H1 (cell line): ENCODE measurements at regions not wholly inside any gene's neighbourhood (a gene's known extent, or its start where the extent isn't known, plus 50 kb on each side); places are given as distances from the start of the nearest gene placed in this dataset.

Source experiments
- CTCF ChIA-PET: fragments of 300-600 bp; sonication (Branson Sonifier 250); formaldehyde crosslinking; loops from one replicate; lab custom pipeline; 2021; ENCODE audit not compliant: partially characterized antibody; lab: Charles Lee
- POLR2A ChIA-PET: fragments of 300-600 bp; sonication (Branson Sonifier 250); formaldehyde crosslinking; loops from one replicate; lab custom pipeline; 2021; ENCODE audit warnings: inconsistent platforms; ENCODE audit not compliant: partially characterized antibody; lab: Charles Lee
- DNase-seq, 2 experiments: peaks; one replicate each; pipeline versions ENCODE4 v3.0.0 to v3.0.0-alpha.2; 2010 to 2022; ENCODE audit warnings: low spot score in 2 of 2, low read depth in 1 of 2, mixed read lengths in 1 of 2
- FAIRE-seq: peaks from 2 replicates; lab custom pipeline; 2011; peaks lifted over from hg19 to GRCh38; lab: Jason Lieb, UNC
- H2AFZ ChIP-seq: 2 replicates; pipeline ENCODE4 v1.8.1; 2012; ENCODE audit warnings: low read length, inconsistent platforms
- H2AK5ac ChIP-seq: 2 replicates; pipeline ENCODE4 v1.6.1; 2013; ENCODE audit warnings: low read depth, low read length
- H2BK120ac ChIP-seq: replicated peaks from 2 replicates; pipeline ENCODE3; 2013; ENCODE audit warnings: low read depth, low read length, inconsistent platforms
- H2BK12ac ChIP-seq: 2 replicates; pipeline ENCODE4 v1.6.1; 2013; ENCODE audit warnings: low read depth, low read length
- H2BK15ac ChIP-seq: 2 replicates; pipeline ENCODE4 v1.6.1; 2013; ENCODE audit warnings: low read length
- H2BK20ac ChIP-seq: 2 replicates; pipeline ENCODE4 v1.6.1; 2013; ENCODE audit warnings: low read length
- H2BK5ac ChIP-seq: 2 replicates; pipeline ENCODE4 v1.6.1; 2013; ENCODE audit warnings: low read depth, low read length
- H3K14ac ChIP-seq: 2 replicates; pipeline ENCODE4 v1.6.1; 2013; ENCODE audit warnings: inconsistent platforms; ENCODE audit not compliant: insufficient read length
- H3K18ac ChIP-seq: 2 replicates; pipeline ENCODE4 v1.6.1; 2013; ENCODE audit warnings: low read length; ENCODE audit errors: extremely low read depth
- H3K23ac ChIP-seq: 2 replicates; pipeline ENCODE4 v1.6.1; 2013; ENCODE audit warnings: inconsistent platforms; ENCODE audit not compliant: insufficient read length
- H3K23me2 ChIP-seq: 2 replicates; pipeline ENCODE4 v1.6.1; 2013; ENCODE audit warnings: low read depth, low read length
- H3K27ac ChIP-seq: 2 replicates; pipeline ENCODE4 v1.6.1; 2011; ENCODE audit warnings: low read depth, low read length, inconsistent platforms
- H3K27me3 ChIP-seq, 4 experiments: replicated peaks in 1 of 4; 1 replicate in 1 of 4; 2 replicates in 3 of 4; pipeline versions ENCODE4 v1.6.1 to v1.8.1; 2011 to 2013; ENCODE audit warnings: low read length in 3 of 4, mild to moderate bottlenecking in 3 of 4, inconsistent platforms in 2 of 4, mixed read lengths in 2 of 4, moderate library complexity in 1 of 4; ENCODE audit not compliant: control insufficient read depth in 3 of 4, insufficient read depth in 3 of 4; ENCODE audit errors: extremely low read depth in 1 of 4
- H3K36me3 ChIP-seq, 4 experiments: 2 replicates each; pipeline versions ENCODE4 v1.6.1 to v1.8.1; 2011 to 2013; ENCODE audit warnings: mild to moderate bottlenecking in 4 of 4, low read length in 3 of 4, moderate library complexity in 2 of 4, control low read depth in 1 of 4, inconsistent platforms in 1 of 4; ENCODE audit not compliant: insufficient read depth in 4 of 4, control insufficient read depth in 2 of 4
- H3K4ac ChIP-seq: replicated peaks from 2 replicates; pipeline ENCODE3; 2013; ENCODE audit warnings: low read length, low read depth, mixed read lengths, inconsistent platforms; ENCODE audit not compliant: insufficient read length
- H3K4me1 ChIP-seq, 4 experiments: replicated peaks in 1 of 4; 1 replicate in 1 of 4; 2 replicates in 3 of 4; pipeline versions ENCODE4 v1.6.1 to v1.8.1; 2011 to 2013; ENCODE audit warnings: low read length in 3 of 4, inconsistent platforms in 2 of 4, mixed read lengths in 1 of 4; ENCODE audit not compliant: insufficient read depth in 4 of 4, control insufficient read depth in 3 of 4
- H3K4me2 ChIP-seq, 2 experiments: 2 replicates each; pipeline versions ENCODE4 v1.6.1 to v1.8.1; 2011 to 2013; ENCODE audit warnings: low read depth in 2 of 2, low read length in 2 of 2, control low read depth in 1 of 2, inconsistent platforms in 1 of 2, mild to moderate bottlenecking in 1 of 2; ENCODE audit not compliant: insufficient read depth in 1 of 2
- H3K4me3 ChIP-seq, 4 experiments: fragments of 200-600, 300-600 bp in 1 of 4; sonication (generic), shearing (Covaris generic), sonication (Bioruptor Twin) in 1 of 4; 2 replicates each; pipeline versions ENCODE4 v1.5.1 to v1.8.1; 2011 to 2016; ENCODE audit warnings: low read length in 4 of 4, low read depth in 3 of 4, control low read depth in 2 of 4, inconsistent platforms in 2 of 4, mild to moderate bottlenecking in 2 of 4, mixed read lengths in 1 of 4, moderate library complexity in 1 of 4; ENCODE audit not compliant: insufficient read depth in 2 of 4; ENCODE audit errors: extremely low read depth in 1 of 4
- H3K56ac ChIP-seq: replicated peaks from 2 replicates; pipeline ENCODE3; 2013; ENCODE audit warnings: low read depth, mild to moderate bottlenecking, mixed read lengths, low read length, inconsistent platforms; ENCODE audit not compliant: insufficient read length
- H3K79me1 ChIP-seq: 2 replicates; pipeline ENCODE4 v1.6.1; 2013; ENCODE audit warnings: low read depth, low read length, control low read depth
- H3K79me2 ChIP-seq, 2 experiments: 2 replicates each; pipeline versions ENCODE4 v1.6.1 to v1.8.1; 2012 to 2013; ENCODE audit warnings: low read length in 2 of 2, mild to moderate bottlenecking in 2 of 2, inconsistent platforms in 1 of 2; ENCODE audit not compliant: insufficient read depth in 2 of 2, control insufficient read depth in 1 of 2
- H3K9ac ChIP-seq, 4 experiments: replicated peaks in 1 of 4; 1 replicate in 1 of 4; 2 replicates in 3 of 4; pipeline versions ENCODE4 v1.6.1 to v1.8.1; 2011 to 2013; ENCODE audit warnings: low read depth in 3 of 4, low read length in 3 of 4, control low read depth in 2 of 4, mild to moderate bottlenecking in 2 of 4, moderate library complexity in 2 of 4, inconsistent platforms in 1 of 4; ENCODE audit errors: extremely low read depth in 1 of 4
- H3K9me3 ChIP-seq, 2 experiments: 2 replicates each; pipeline versions ENCODE4 v1.6.1 to v1.8.1; 2012 to 2013; ENCODE audit warnings: mild to moderate bottlenecking in 2 of 2, moderate library complexity in 2 of 2, control low read depth in 1 of 2, inconsistent platforms in 1 of 2, low read depth in 1 of 2, low read length in 1 of 2, mixed read lengths in 1 of 2; ENCODE audit not compliant: insufficient read depth in 2 of 2
- H4K20me1 ChIP-seq, 2 experiments: replicated peaks in 1 of 2; 2 replicates each; pipeline versions ENCODE3 to v1.8.1; 2011 to 2013; ENCODE audit warnings: inconsistent platforms in 2 of 2, low read length in 2 of 2, mild to moderate bottlenecking in 1 of 2; ENCODE audit not compliant: insufficient read depth in 2 of 2, control insufficient read depth in 1 of 2
- H4K5ac ChIP-seq: 2 replicates; pipeline ENCODE4 v1.6.1; 2013; ENCODE audit warnings: low read length, low read depth, mixed read lengths, inconsistent platforms; ENCODE audit not compliant: insufficient read length
- H4K8ac ChIP-seq: 2 replicates; pipeline ENCODE4 v1.8.0; 2013; ENCODE audit warnings: mild to moderate bottlenecking, moderate library complexity, low read length, inconsistent platforms; ENCODE audit not compliant: insufficient read depth; ENCODE audit errors: extremely low read depth
- H4K91ac ChIP-seq: replicated peaks from 2 replicates; pipeline ENCODE3; 2013; ENCODE audit warnings: low read length, mixed read lengths, inconsistent platforms; ENCODE audit not compliant: insufficient read length
- CTBP2 ChIP-seq: IDR thresholded peaks from 2 replicates; pipeline ENCODE4 v1.7.0; 2011; ENCODE audit warnings: borderline replicate concordance, mild to moderate bottlenecking, moderate library complexity, mixed read lengths, low read length; ENCODE audit not compliant: insufficient read depth, insufficient read length
- SRF ChIP-seq: IDR thresholded peaks from 2 replicates; pipeline ENCODE4 v1.6.1; 2011; ENCODE audit warnings: mild to moderate bottlenecking, low read depth, low read length, moderate library complexity
- TCF12 ChIP-seq: IDR thresholded peaks from 2 replicates; pipeline ENCODE4 v1.6.1; 2011; ENCODE audit warnings: low read depth, mild to moderate bottlenecking, low read length
- WGBS, 2 experiments: shearing (Covaris generic) in 1 of 2; methylation state at CpG; one replicate each; pipeline versions ENCODE4 v1.1.6 to v1.1.7; 2013 to 2015; ENCODE audit warnings: low lambda C conversion rate in 2 of 2, mixed read lengths in 2 of 2, inconsistent platforms in 1 of 2, low coverage in 1 of 2, missing lambda C conversion rate in 1 of 2; ENCODE audit not compliant: insufficient replicate concordance in 2 of 2, insufficient coverage in 1 of 2, insufficient read length in 1 of 2; ENCODE audit errors: extremely low coverage in 1 of 2, missing lambda C conversion rate in 1 of 2; 5-methylcytosine and 5-hydroxymethylcytosine counted together

DNA sequence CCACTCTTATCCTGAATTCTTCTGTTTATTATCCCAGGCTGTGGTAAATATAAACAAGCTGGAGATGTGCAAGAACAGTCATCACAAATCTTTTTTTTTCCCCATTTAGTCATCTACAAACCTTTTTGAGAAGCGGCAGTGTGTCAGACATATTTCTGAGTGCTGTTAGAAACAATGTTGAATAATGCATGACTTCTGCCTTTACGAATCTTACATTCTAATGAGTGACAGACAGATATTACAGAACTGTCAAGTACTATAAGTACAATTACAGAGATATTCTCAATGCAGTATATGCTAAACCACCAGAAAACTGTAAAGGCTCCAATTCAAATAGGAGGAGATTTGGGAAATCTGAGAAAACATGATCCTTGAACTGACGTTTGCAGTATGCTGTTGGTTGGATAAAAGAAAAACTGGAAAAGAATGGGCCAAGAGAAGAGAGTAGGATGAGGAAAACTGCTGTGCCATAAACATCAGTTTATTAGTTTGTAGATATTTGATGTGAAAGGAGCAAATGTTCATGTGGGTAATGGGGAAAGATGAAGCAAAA is 379.5 kb upstream of the SLC8A1 start:
- no peaks in the 10 kb centered on the region for H3K4me1 ChIP-seq
- H3K9ac ChIP-seq = no peak overlapping the region
- H2AK5ac ChIP-seq = no peak overlapping the region
- no peak overlapping the region for H4K8ac ChIP-seq
- H3K56ac ChIP-seq = no peak overlapping the region
- no peak overlapping the region for H2BK5ac ChIP-seq
- H3K79me2 ChIP-seq = no peaks in the 10 kb centered on the region
- no peak overlapping the region for H3K27ac ChIP-seq
- H3K9me3 ChIP-seq = no peaks in the 10 kb centered on the region
- H3K23ac ChIP-seq = no peak overlapping the region
- H3K18ac ChIP-seq = no peak overlapping the region
- no peaks in the 10 kb centered on the region for H3K23me2 ChIP-seq
- ChIA-PET CTCF (interaction anchor here (1.4 kb wide), 1 partner anchor 19 kb away, joined by 3 read pairs; no protein-coding TSS in a partner anchor), POLR2A (no interaction called here)
- H2BK12ac ChIP-seq = no peak overlapping the region
- no peaks in the 10 kb centered on the region for H3K36me3 ChIP-seq
- no peak overlapping the region for H3K4ac ChIP-seq
- no peak for DNase-seq
- no peak overlapping the region for H2AFZ ChIP-seq
- H2BK15ac ChIP-seq = no peak overlapping the region
- no peak overlapping the region for H4K5ac ChIP-seq
- no peaks in the 10 kb centered on the region for H3K79me1 ChIP-seq
- no peak for TF ChIP-seq SRF
- TF ChIP-seq TCF12 = no peak
- no peak for TF ChIP-seq CTBP2
- no peak overlapping the region for H3K4me2 ChIP-seq
- 73% methylated on average over 3 of the region's 3 CpGs; no CpG with 5 or more reads in 1 of the 2 experiments for WGBS, 2 experiments
- H4K91ac ChIP-seq = no peak overlapping the region
- H4K20me1 ChIP-seq = no peaks in the 10 kb centered on the region
- FAIRE-seq = no peak
- H2BK120ac ChIP-seq = no peak overlapping the region
- no peak overlapping the region for H3K14ac ChIP-seq
- H3K27me3 ChIP-seq = no peaks in the 10 kb centered on the region
- no peak overlapping the region for H3K4me3 ChIP-seq
- H2BK20ac ChIP-seq = no peak overlapping the region
